ENCODE measurements at regions not wholly inside any gene's neighbourhood (a gene's known extent, or its start where the extent isn't known, plus 50 kb on each side); places are given as distances from the start of the nearest gene placed in this dataset.
"Not testable (repeated sequence)": the region's sequence is repeated elsewhere in the genome, so short reads cannot be mapped to it uniquely, and the experiment has no call there.

GRCh38 chr5:91841423-91841822, 458.3 kb upstream of the ARRDC3 start:
- DNase-seq (ENCODE audit: low spot score): no peak

DNA sequence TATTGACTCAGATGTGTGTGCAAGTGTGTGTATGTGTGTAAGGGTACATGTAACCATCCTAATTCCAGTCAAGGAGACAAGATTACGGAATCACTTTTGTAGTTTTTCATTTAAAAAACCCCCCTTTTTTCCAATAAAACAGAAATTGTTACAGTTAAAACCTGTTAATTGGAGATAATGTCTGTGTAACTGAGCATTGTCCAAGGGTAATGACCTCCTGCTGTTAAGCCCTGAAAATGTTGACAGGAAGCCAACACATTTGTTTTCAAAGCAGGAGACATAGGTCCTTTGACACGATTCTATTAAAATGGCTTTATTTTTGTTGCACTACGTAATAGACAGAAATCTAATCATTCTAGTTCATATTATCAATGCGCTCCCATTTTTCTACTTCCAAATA, 457.3 kb upstream of the ARRDC3 start:
- DNase-seq (ENCODE audit: low spot score): peak; percentile 23

DNA sequence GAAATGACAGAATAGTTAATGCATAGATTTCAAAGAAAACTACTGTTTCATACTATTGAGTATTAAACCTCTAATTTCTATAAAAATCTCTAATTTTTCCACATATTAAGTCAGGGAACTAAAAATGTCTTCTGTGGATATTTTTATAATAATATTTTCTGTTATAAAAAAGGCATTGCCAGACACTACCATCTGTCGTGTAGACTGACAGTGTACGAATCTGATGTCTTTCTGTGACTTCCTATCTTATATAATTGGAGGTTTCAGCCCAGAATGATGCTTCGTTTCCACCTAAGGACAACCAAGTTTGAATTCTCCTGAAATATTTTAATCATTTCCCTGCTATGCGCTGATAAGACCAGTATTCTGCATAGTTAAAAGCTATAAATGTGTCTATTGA, 456.6 kb upstream of the ARRDC3 start:
- DNase-seq (ENCODE audit: low spot score): no peak

DNA sequence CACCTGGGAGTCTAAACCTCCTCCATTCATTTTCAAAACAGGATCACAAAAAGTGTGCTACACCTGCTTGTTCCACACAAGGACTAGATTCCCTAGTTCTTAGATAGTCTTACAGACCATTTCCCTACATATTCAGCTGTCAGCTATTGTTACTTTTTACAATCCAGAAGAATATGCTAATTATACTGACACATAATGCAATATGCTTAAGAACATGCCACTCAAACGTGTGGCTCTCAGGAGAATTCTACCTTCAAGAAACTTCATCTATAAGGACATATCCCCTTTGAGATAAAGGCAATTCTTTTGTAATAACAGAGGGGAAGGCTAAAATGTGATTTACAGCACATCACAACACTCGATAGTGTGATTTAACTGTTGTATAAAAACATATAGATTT, 456.1 kb upstream of the ARRDC3 start:
- DNase-seq (ENCODE audit: low spot score): no peak

GRCh38 chr5:91830361-91830953, 447.3 kb upstream of the ARRDC3 start:
- DNase-seq (ENCODE audit: low spot score): no peak

DNA sequence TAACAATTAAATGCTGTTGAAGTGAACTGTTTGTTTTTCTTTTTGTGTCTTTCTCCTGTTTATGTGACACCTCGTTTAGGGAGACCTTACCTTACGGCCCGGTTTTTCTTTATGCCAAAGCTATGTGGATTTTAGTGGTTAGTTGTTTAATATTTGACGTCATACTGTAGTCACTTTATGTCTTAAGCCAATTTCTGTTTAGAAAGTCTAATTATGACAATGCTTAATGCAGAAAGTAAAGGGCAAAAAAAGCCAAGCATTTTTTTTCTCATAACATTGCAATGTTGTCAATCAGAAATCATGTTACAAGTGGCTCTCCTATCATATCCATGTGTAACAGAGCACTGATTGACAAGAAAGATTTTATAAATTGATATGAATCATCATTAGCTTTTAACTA, 442.5 kb upstream of the ARRDC3 start:
- no peak for DNase-seq (ENCODE audit: low spot score)

GRCh38 chr5:91824406-91824805, 441.3 kb upstream of the ARRDC3 start:
- no peak for DNase-seq (ENCODE audit: low spot score)

DNA sequence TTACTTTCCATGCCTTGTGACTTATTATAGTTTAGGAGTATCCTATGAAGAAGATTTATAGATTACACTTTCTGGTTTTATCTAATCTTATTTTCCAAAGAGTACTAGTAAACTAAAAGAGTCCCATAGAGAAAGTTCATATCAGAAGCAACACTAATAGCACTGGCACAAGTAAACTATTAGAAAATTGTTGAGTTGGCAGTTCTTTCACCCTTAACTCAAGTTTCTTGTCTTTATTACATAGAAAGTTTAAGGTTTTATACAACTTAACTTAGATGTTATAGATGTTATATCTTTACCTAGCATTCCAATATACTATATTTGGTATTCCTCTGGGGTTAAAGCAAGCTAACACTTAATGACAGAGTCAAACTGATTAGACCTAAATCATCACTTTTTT, 437.8 kb upstream of the ARRDC3 start:
- no peak for DNase-seq (ENCODE audit: low spot score)

- DNase-seq (ENCODE audit: low spot score): no peak
Measured at GRCh38 chr5:91816681-91817080, 433.6 kb upstream of the ARRDC3 start.

- DNase-seq (ENCODE audit: low spot score): no peak
Measured at GRCh38 chr5:91797576-91797975, 414.5 kb upstream of the ARRDC3 start.

DNA sequence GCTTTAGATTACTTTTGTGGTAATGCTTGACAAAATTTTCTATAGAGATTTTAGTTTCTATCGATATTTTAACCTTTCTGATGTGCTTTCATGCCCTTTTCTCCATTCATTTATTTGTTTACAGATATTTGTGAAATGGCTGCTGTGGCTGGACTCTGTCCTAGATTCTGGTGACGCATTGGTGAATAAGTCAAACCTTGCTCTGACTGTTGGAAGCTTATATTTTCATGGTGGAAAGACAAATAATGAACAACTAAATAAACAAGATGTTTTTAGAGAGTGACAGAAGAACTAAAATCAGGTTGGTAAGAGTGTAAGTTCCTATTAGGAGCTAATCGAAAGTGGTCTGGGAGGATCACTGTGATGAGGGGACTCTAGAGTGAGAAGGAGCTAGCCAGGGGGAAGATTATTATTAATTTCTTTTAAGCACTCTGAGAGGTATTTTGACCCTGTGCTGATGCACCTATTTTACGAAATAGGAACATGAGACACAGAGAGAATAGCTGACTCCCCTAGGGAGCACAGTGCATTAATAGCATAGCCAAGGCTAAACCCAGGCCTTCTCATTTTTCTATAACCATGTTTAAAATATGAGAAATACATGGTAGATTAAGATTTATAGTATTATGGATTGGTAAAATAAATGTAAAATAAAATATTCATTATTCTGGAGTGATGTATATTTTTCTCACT, 411.9 kb upstream of the ARRDC3 start:
- no peak for DNase-seq (ENCODE audit: low spot score)

DNA sequence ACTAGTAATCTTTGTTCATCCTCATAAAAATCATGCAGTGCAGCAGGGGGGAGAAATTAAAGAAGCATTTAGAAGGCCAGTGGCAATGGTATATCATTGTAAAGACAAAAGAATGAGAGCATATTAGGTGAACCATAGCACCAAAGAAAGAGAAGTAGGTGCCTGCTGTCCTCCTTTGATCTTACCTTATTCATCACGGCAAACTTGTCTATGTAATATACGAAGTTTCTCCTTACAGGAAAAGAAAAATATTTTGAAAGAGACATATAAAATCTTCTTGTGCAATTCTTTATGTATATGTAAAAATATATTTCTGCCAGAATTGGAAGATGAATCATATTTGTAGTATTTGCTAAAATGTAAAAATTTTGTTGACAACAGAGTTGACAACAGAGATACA, 411.3 kb upstream of the ARRDC3 start:
- DNase-seq (ENCODE audit: low spot score): no peak

GRCh38 chr5:91787718-91788117, 404.6 kb upstream of the ARRDC3 start:
- DNase-seq (ENCODE audit: low spot score): no peak

- no peak for DNase-seq (ENCODE audit: low spot score)
Measured at GRCh38 chr5:91777671-91778070, 394.6 kb upstream of the ARRDC3 start.

- no peak for DNase-seq (ENCODE audit: low spot score)
Measured at GRCh38 chr5:91776249-91776648, 393.1 kb upstream of the ARRDC3 start.

DNA sequence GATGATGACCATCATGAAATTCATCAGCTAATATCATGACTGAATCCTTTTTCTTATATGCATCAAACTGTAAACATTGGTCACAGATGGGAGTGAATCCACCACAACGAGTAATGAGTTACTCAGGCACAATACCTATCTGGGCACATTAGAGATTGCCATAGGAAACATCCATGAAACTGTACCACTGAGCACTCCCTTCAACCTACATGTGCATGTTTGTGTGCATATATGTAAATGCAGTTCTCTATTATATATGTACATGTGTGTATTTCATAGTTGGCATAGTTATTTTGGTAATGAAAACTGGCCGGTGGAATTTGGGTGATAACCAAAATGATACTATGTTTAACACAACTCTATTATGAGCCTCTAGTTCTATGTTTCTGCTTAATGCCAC, 387.3 kb upstream of the ARRDC3 start:
- no peak for DNase-seq (ENCODE audit: low spot score)

GRCh38 chr5:91757383-91757782, 374.3 kb upstream of the ARRDC3 start:
- not testable (repeated sequence) for DNase-seq (ENCODE audit: low spot score)

GRCh38 chr5:91754990-91755389, 371.9 kb upstream of the ARRDC3 start:
- DNase-seq (ENCODE audit: low spot score): no peak

DNA sequence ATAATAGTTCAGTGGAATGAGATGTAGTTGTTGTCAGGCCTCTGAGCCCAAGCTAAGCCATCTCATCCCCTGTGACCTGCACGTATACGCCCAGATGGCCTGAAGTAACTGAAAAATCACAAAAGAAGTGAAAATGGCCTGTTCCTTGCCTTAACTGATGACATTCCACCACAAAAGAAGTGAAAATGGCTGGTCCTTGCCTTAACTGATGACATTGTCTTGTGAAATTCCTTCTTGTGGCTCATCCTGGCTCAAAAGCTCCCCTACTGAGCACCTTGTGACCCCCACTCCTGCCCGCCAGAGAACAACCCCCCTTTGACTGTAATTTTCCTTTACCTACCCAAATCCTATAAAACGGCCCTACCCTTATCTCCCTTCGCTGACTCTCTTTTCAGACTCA, 361.4 kb upstream of the ARRDC3 start:
- not testable (repeated sequence) for DNase-seq (ENCODE audit: low spot score)

- DNase-seq (ENCODE audit: low spot score): no peak
Measured at GRCh38 chr5:91742550-91742949, 359.4 kb upstream of the ARRDC3 start.

DNA sequence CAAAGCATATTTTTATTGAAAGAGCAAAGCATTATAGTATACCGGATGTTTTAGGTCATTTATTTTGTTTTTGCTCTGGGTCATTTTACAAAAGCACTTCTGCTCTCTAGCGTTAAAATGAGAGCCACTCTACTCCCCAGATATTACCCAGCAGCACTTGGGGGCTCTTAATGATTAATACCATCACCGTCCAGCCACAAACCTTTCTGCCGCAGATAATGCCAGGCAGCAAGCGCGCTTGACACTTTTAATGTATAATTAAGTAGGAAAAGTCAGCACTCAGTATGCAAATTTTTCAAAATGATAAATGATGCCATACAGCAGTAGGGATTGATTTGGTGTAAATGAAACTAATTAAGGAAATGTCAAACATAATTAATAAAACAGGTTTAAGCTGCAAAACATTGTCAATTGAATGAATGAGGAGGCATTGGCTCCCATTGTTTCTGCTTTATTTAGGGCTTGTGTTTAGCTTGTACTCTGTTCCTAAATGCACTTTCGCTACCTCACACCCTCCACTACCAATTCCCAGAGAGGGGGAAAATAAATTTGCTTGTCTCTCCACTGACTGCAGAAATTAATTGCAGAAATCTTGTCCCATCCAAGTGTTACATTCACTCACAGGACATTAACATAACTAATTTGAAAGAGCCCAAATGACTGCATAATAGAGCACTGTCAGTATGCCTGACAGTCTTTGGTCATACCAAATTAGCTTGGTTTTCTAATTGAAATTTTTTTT, 358.8 kb upstream of the ARRDC3 start:
- no peak for DNase-seq (ENCODE audit: low spot score)

DNA sequence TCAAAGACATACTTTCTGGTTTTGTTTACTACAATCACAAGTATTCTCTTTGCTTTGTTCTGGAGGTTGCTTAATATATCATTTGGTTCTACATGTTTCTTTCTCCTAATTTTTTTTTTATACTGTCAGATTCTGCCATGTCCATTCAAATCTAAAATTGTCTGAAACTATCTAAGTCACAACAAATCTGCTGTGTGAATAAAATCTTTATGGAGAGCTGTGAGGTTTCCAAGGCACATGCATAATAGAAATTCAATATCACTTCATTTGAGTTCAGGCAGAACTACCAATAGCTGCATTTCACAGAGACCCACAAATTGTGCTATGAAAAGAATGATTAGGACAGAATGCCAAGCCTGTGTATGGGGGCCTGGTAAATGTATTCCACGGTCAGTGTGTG, 346.9 kb upstream of the ARRDC3 start:
- no peak for DNase-seq (ENCODE audit: low spot score)

GRCh38 chr5:91727463-91727862, 344.3 kb upstream of the ARRDC3 start:
- no peak for DNase-seq (ENCODE audit: low spot score)

Measured in iPS-NIHi11 (cell line).